ENCODE measurements at regions not wholly inside any gene's neighbourhood (a gene's known extent, or its start where the extent isn't known, plus 50 kb on each side); places are given as distances from the start of the nearest gene placed in this dataset.

DNA sequence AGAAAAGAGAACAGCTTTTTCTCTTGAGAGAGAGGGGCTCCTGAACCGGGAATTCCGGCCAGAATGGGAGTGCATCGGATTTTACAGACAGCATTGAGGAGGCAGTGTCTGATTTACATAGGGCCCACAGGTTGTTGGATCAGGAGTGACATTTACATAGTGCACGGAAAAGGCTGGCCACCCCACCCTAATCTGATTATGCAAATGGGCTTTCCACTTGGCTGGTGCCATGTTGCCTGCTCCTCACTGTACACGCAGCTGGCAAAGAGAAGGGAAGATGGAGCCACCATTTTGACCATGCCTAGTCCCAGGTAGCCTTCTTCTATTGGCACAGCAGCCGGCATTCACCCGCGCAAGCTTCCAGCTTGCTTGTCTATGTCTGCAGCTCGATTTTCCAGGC is 77.5 kb upstream of the FAM171A1 start:
- Mint-ChIP-seq H3K9me3 (ENCODE audit: insufficient read depth) (no peaks in the 10 kb centered on the region), H3K27ac (no peak overlapping the region), H3K27me3 (peaks cover 25% of the 10 kb centered on the region), H3K4me3 (no peak overlapping the region), H3K4me1 (no peaks in the 10 kb centered on the region)
- no peak overlapping the region for H2AFZ ChIP-seq (ENCODE audit: insufficient read depth, low read depth, low read length, poor library complexity, severe bottlenecking)
- H3K4me3 ChIP-seq (ENCODE audit: control extremely low read depth in 1 of 5, extremely low read depth in 1 of 5, insufficient read depth in 1 of 5, low read depth in 2 of 5, low read length in 4 of 5): no peak overlapping the region
- intact Hi-C loops (cut with micrococcal nuclease): no loop called here
- ChIA-PET POLR2A (no interaction called here), CTCF (no interaction called here)
- H3K79me2 ChIP-seq (ENCODE audit: control insufficient read depth, insufficient read depth, low read length): no peaks in the 10 kb centered on the region
- TF ChIP-seq, protein P1, sequence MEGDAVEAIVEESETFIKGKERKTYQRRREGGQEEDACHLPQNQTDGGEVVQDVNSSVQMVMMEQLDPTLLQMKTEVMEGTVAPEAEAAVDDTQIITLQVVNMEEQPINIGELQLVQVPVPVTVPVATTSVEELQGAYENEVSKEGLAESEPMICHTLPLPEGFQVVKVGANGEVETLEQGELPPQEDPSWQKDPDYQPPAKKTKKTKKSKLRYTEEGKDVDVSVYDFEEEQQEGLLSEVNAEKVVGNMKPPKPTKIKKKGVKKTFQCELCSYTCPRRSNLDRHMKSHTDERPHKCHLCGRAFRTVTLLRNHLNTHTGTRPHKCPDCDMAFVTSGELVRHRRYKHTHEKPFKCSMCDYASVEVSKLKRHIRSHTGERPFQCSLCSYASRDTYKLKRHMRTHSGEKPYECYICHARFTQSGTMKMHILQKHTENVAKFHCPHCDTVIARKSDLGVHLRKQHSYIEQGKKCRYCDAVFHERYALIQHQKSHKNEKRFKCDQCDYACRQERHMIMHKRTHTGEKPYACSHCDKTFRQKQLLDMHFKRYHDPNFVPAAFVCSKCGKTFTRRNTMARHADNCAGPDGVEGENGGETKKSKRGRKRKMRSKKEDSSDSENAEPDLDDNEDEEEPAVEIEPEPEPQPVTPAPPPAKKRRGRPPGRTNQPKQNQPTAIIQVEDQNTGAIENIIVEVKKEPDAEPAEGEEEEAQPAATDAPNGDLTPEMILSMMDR (IDR thresholded peaks at IDR 0.05): no peak
- TF ChIP-seq EZH2 (IDR thresholded peaks at IDR 0.05; ENCODE audit: borderline replicate concordance, insufficient read depth, low read depth, low read length, poor library complexity, severe bottlenecking): no peak
- H4K20me1 ChIP-seq (ENCODE audit: control insufficient read depth, insufficient read depth, low read length, poor library complexity, severe bottlenecking): no peaks in the 10 kb centered on the region
- no peaks in the 10 kb centered on the region for H3K4me1 ChIP-seq (ENCODE audit: control insufficient read depth in 2 of 2, insufficient read depth in 2 of 2, low read length in 2 of 2)
- H3K27ac ChIP-seq (ENCODE audit: low read length in 2 of 2): no peak overlapping the region
- no peaks in the 10 kb centered on the region for H3K9me3 ChIP-seq (ENCODE audit: control extremely low read depth in 1 of 3, control insufficient read depth in 2 of 3, insufficient read depth in 1 of 3, low read length in 2 of 3)
- ATAC-seq (ENCODE audit: low read depth) (no peak), DNase-seq (no peak)
- no peak overlapping the region for H3K9ac ChIP-seq (ENCODE audit: low read length)
- no peaks in the 10 kb centered on the region for H3K36me3 ChIP-seq (replicated peaks in 1 of 2; ENCODE audit: control extremely low read depth in 1 of 2, control insufficient read depth in 1 of 2, extremely low read depth in 1 of 2, insufficient read depth in 2 of 2, low read length in 1 of 2)
- WGBS (ENCODE audit: insufficient coverage): 86% methylated on average over 5 of the region's 9 CpGs
- peaks cover 0 to 3% (median 0%) of the 10 kb centered on the region in 4 experiments for H3K27me3 ChIP-seq (replicated peaks in 1 of 4; ENCODE audit: control extremely low read depth in 1 of 4, control insufficient read depth in 3 of 4, insufficient read depth in 4 of 4, low read length in 3 of 4)
- H3K4me2 ChIP-seq (replicated peaks; ENCODE audit: low read depth, low read length, poor library complexity, severe bottlenecking): no peak overlapping the region

DNA sequence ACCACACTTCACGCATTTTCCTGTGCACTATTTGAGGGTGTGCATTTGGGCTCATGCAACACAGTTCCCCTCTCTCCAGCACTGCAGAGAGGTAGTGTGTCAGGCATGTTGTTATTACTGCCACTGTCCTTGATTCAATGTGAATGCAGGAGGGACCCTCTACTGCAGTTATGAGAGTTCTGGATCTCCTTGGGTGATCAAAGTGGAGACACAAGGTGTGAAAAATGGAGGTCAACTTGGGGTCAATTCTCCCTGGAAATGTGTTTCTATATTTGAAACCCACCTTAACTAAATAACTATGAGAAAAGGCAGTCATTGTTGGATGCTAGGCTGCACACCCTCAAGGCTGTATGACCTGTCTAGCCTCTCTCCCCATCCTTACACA is 73.9 kb upstream of the FAM171A1 start:
- Mint-ChIP-seq H3K27ac (no peak overlapping the region), H3K27me3 (peaks cover 16% of the 10 kb centered on the region), H3K9me3 (ENCODE audit: insufficient read depth) (no peaks in the 10 kb centered on the region), H3K4me3 (no peak overlapping the region), H3K4me1 (no peaks in the 10 kb centered on the region)
- no peaks in the 10 kb centered on the region for H4K20me1 ChIP-seq (ENCODE audit: control insufficient read depth, insufficient read depth, low read length, poor library complexity, severe bottlenecking)
- H3K27ac ChIP-seq (ENCODE audit: low read length in 2 of 2): no peak overlapping the region
- DNase-seq: no peak
- TF ChIP-seq, protein P1 (IDR thresholded peaks at IDR 0.05): no peak
- TF ChIP-seq EZH2 (IDR thresholded peaks at IDR 0.05; ENCODE audit: borderline replicate concordance, insufficient read depth, low read depth, low read length, poor library complexity, severe bottlenecking): no peak
- POLR2A ChIA-PET: no interaction called here
- peaks cover 0 to 7% (median 0%) of the 10 kb centered on the region in 4 experiments for H3K27me3 ChIP-seq (replicated peaks in 1 of 4; ENCODE audit: control extremely low read depth in 1 of 4, control insufficient read depth in 3 of 4, insufficient read depth in 4 of 4, low read length in 3 of 4)
- no peaks in the 10 kb centered on the region for H3K9me3 ChIP-seq (ENCODE audit: control extremely low read depth in 1 of 3, control insufficient read depth in 2 of 3, insufficient read depth in 1 of 3, low read length in 2 of 3)
- H2AFZ ChIP-seq (ENCODE audit: insufficient read depth, low read depth, low read length, poor library complexity, severe bottlenecking): no peak overlapping the region
- ATAC-seq (ENCODE audit: low read depth): no peak
- CTCF ChIA-PET: no interaction called here
- WGBS (ENCODE audit: insufficient coverage): 100% methylated on average over 1 of the region's 1 CpG
- H3K79me2 ChIP-seq (ENCODE audit: control insufficient read depth, insufficient read depth, low read length): no peaks in the 10 kb centered on the region
- intact Hi-C loops (cut with micrococcal nuclease): no loop called here
- H3K4me2 ChIP-seq (replicated peaks; ENCODE audit: low read depth, low read length, poor library complexity, severe bottlenecking): no peak overlapping the region
- no peaks in the 10 kb centered on the region for H3K36me3 ChIP-seq (replicated peaks in 1 of 2; ENCODE audit: control extremely low read depth in 1 of 2, control insufficient read depth in 1 of 2, extremely low read depth in 1 of 2, insufficient read depth in 2 of 2, low read length in 1 of 2)
- H3K4me1 ChIP-seq (ENCODE audit: control insufficient read depth in 2 of 2, insufficient read depth in 2 of 2, low read length in 2 of 2): no peaks in the 10 kb centered on the region
- H3K4me3 ChIP-seq (ENCODE audit: control extremely low read depth in 1 of 5, extremely low read depth in 1 of 5, insufficient read depth in 1 of 5, low read depth in 2 of 5, low read length in 4 of 5): no peak overlapping the region
- H3K9ac ChIP-seq (ENCODE audit: low read length): no peak overlapping the region
